Endothelial cell of umbilical vein (primary cell): ENCODE measurements at regions not wholly inside any gene's neighbourhood (a gene's known extent, or its start where the extent isn't known, plus 50 kb on each side); places are given as distances from the start of the nearest gene placed in this dataset.

Experiments used
- BruUV-seq: library from RNA; stranded (reverse); fragments of 400-500 nt; replicated peaks from 2 replicates; lab custom pipeline; 2021; lab: Mats Ljungman, UMichigan
- CTCF ChIA-PET: fragments of 300-600, 350-600 bp; sonication (Branson Sonifier 250); formaldehyde crosslinking; loops from one replicate; lab custom pipeline; 2021; ENCODE audit warnings: antibody characterized with exemption, inconsistent platforms; lab: Charles Lee
- POLR2A ChIA-PET: fragments of 300-600, 350-600 bp; sonication (Branson Sonifier 250); formaldehyde crosslinking; loops from one replicate; lab custom pipeline; 2021; ENCODE audit warnings: antibody characterized with exemption, inconsistent platforms; lab: Charles Lee
- DNase-seq: peaks from one replicate; pipeline ENCODE4 v3.0.0-alpha.2; 2011; ENCODE audit warnings: low read depth, low spot score
- FAIRE-seq: peaks from 2 replicates; lab custom pipeline; 2011; peaks lifted over from hg19 to GRCh38; lab: Jason Lieb, UNC
- H2AFZ ChIP-seq: 2 replicates; pipeline ENCODE4 v1.6.0; 2012; ENCODE audit warnings: low read depth, low read length, control low read depth, inconsistent platforms
- H3K27ac ChIP-seq: 2 replicates; pipeline ENCODE4 v1.5.1; 2011; ENCODE audit warnings: low read depth, mild to moderate bottlenecking, control low read depth, low read length, moderate library complexity; ENCODE audit not compliant: insufficient read depth
- H3K27me3 ChIP-seq, 2 experiments: 2 replicates each; pipeline versions ENCODE4 v1.6.0 to v1.6.1; 2011; ENCODE audit warnings: low read length in 2 of 2, mixed read lengths in 1 of 2; ENCODE audit not compliant: control insufficient read depth in 2 of 2, insufficient read depth in 2 of 2
- H3K36me3 ChIP-seq, 2 experiments: 2 replicates in 1 of 2; 3 replicates in 1 of 2; pipeline ENCODE4 v1.5.1; 2011; ENCODE audit warnings: low read length in 2 of 2, mild to moderate bottlenecking in 1 of 2, moderate library complexity in 1 of 2; ENCODE audit not compliant: control insufficient read depth in 2 of 2, insufficient read depth in 2 of 2; ENCODE audit errors: extremely low read depth in 1 of 2
- H3K4me1 ChIP-seq: 3 replicates; pipeline ENCODE4 v1.5.1; 2011; ENCODE audit warnings: mild to moderate bottlenecking, low read length; ENCODE audit not compliant: control insufficient read depth, insufficient read depth; ENCODE audit errors: extremely low read depth
- H3K4me2 ChIP-seq: 2 replicates; pipeline ENCODE4 v1.6.1; 2011; ENCODE audit warnings: low read length, control low read depth, mixed read lengths; ENCODE audit not compliant: insufficient read depth
- H3K4me3 ChIP-seq, 3 experiments: fragments of 200-600 bp in 1 of 3; sonication (generic), shearing (Covaris generic) in 1 of 3; replicated peaks in 1 of 3; 2 replicates each; pipeline ENCODE4 v1.5.1; 2011 to 2016; ENCODE audit warnings: control low read depth in 3 of 3, low read length in 3 of 3, mild to moderate bottlenecking in 2 of 3, inconsistent platforms in 1 of 3, low read depth in 1 of 3, moderate library complexity in 1 of 3; ENCODE audit not compliant: insufficient read depth in 1 of 3
- H3K79me2 ChIP-seq: 2 replicates; pipeline ENCODE4 v1.6.0; 2012; ENCODE audit warnings: low read length, inconsistent platforms; ENCODE audit not compliant: control insufficient read depth, insufficient read depth
- H3K9ac ChIP-seq: replicated peaks from 2 replicates; pipeline ENCODE3; 2011; ENCODE audit warnings: low read length, control low read depth; ENCODE audit not compliant: insufficient read depth; ENCODE audit errors: extremely low read depth
- H3K9me1 ChIP-seq: replicated peaks from 3 replicates; pipeline ENCODE4 v1.6.0; 2011; ENCODE audit warnings: mild to moderate bottlenecking, low read length; ENCODE audit not compliant: control insufficient read depth, insufficient read depth; ENCODE audit errors: extremely low read depth
- H3K9me3 ChIP-seq: replicated peaks from 2 replicates; pipeline ENCODE4 v1.5.1; 2012; ENCODE audit warnings: low read length, inconsistent platforms; ENCODE audit not compliant: control insufficient read depth, insufficient read depth
- H4K20me1 ChIP-seq: replicated peaks from 2 replicates; pipeline ENCODE3; 2011; ENCODE audit warnings: mild to moderate bottlenecking, low read length; ENCODE audit not compliant: control insufficient read depth, insufficient read depth; ENCODE audit errors: extremely low read depth
- CTCF ChIP-seq, 2 donors: IDR thresholded peaks; 1 replicate in 1 of 2; 2 replicates in 1 of 2; pipeline ENCODE4 v1.5.1; 2011; ENCODE audit warnings: low read length in 2 of 2, mild to moderate bottlenecking in 2 of 2, moderate library complexity in 2 of 2, control low read depth in 1 of 2, inconsistent platforms in 1 of 2, low read depth in 1 of 2; ENCODE audit not compliant: insufficient read depth in 1 of 2; ENCODE audit errors: extremely low read depth in 1 of 2
- EZH2 ChIP-seq: IDR thresholded peaks from 2 replicates; pipeline ENCODE4 v1.6.1; 2012; ENCODE audit warnings: borderline replicate concordance, low read depth, mild to moderate bottlenecking, moderate library complexity, low read length, inconsistent platforms; ENCODE audit not compliant: severe bottlenecking
- FOS ChIP-seq: IDR thresholded peaks from 2 replicates; pipeline ENCODE4 v1.6.1; 2011; ENCODE audit warnings: mild to moderate bottlenecking, low read length, moderate library complexity, borderline replicate concordance; ENCODE audit not compliant: insufficient read depth
- GATA2 ChIP-seq: IDR thresholded peaks from 2 replicates; pipeline ENCODE4 v1.7.0; 2011; ENCODE audit warnings: low read depth, mild to moderate bottlenecking, moderate library complexity, mixed read lengths, low read length; ENCODE audit not compliant: insufficient read length, insufficient read depth
- JUN ChIP-seq: IDR thresholded peaks from 2 replicates; pipeline ENCODE4 v1.6.1; 2011; ENCODE audit warnings: borderline replicate concordance, low read depth; ENCODE audit not compliant: insufficient read length, insufficient read depth
- MAX ChIP-seq: IDR thresholded peaks from 2 replicates; pipeline ENCODE4 v1.6.1; 2011; ENCODE audit not compliant: insufficient read depth, insufficient read length
- MYC ChIP-seq: IDR thresholded peaks from one replicate; pipeline ENCODE4 v1.6.1; 2011; ENCODE audit warnings: mild to moderate bottlenecking, low read depth, low read length
- POLR2A ChIP-seq: IDR thresholded peaks from 2 replicates; pipeline ENCODE4 v1.6.1; 2012; ENCODE audit warnings: low read depth, mild to moderate bottlenecking, control low read depth, low read length
- POLR2AphosphoS5 ChIP-seq: IDR thresholded peaks from 2 replicates; pipeline ENCODE4 v1.6.1; 2012; ENCODE audit warnings: low read depth, mild to moderate bottlenecking, control low read depth, low read length, moderate library complexity; ENCODE audit not compliant: insufficient read depth
- dilution Hi-C: fragments of 300-500 bp; cut with MboI; formaldehyde crosslinking; loops from one replicate; pipeline ENCODE4 v1.15.0; 2019; ENCODE audit warnings: low sequenced_read_pairs; ENCODE audit not compliant: extremely low pct_ligation_motif_present
- intact Hi-C: fragments of 100-400 bp; cut with micrococcal nuclease; formaldehyde crosslinking; loops from one replicate; pipeline ENCODE4 v1.10.0; 2022

GRCh38 chr11:116172851-116173250, 599.9 kb downstream of the BUD13 start:
- ChIA-PET POLR2A (no interaction called here), CTCF (no interaction called here)
- Histone ChIP-seq H3K4me2 (no peak overlapping the region), H3K27me3 (no peaks in the 10 kb centered on the region), H4K20me1 (no peaks in the 10 kb centered on the region), H3K9ac (no peak overlapping the region), H3K4me1 (no peaks in the 10 kb centered on the region), H3K36me3 (no peaks in the 10 kb centered on the region), H3K4me3 (no peak overlapping the region), H2AFZ (no peak overlapping the region), H3K9me3 (no peaks in the 10 kb centered on the region), H3K27ac (no peak overlapping the region), H3K9me1 (no peaks in the 10 kb centered on the region), H3K79me2 (no peaks in the 10 kb centered on the region)
- no peak for FAIRE-seq
- TF ChIP-seq CTCF (IDR thresholded peaks at IDR 0.05; ENCODE audit: extremely low read depth in 1 of 2, insufficient read depth in 1 of 2, low read depth in 1 of 2, low read length in 2 of 2) (no peak), POLR2A (no peak)
- DNase-seq, result no peak
- intact Hi-C loops (no loop called here), dilution Hi-C loops (no loop called here)
- no TSS peak for BruUV-seq

GRCh38 chr11:116172156-116172555, 600.6 kb downstream of the BUD13 start:
- no TSS peak for BruUV-seq
- Histone ChIP-seq H3K4me3 (no peak overlapping the region), H3K27ac (no peak overlapping the region), H3K79me2 (no peaks in the 10 kb centered on the region), H3K4me1 (no peaks in the 10 kb centered on the region), H3K9ac (no peak overlapping the region), H2AFZ (no peak overlapping the region), H3K27me3 (no peaks in the 10 kb centered on the region), H3K9me1 (no peaks in the 10 kb centered on the region), H4K20me1 (no peaks in the 10 kb centered on the region), H3K4me2 (no peak overlapping the region), H3K36me3 (no peaks in the 10 kb centered on the region), H3K9me3 (no peaks in the 10 kb centered on the region)
- dilution Hi-C loops, result no loop called here
- CTCF ChIA-PET, result interaction anchor here (0.6 kb wide), 1 partner anchor 10 kb away, joined by 3 read pairs; no protein-coding TSS in a partner anchor
- TF ChIP-seq POLR2A (no peak), CTCF (IDR thresholded peaks at IDR 0.05; ENCODE audit: extremely low read depth in 1 of 2, insufficient read depth in 1 of 2, low read depth in 1 of 2, low read length in 2 of 2) (no peak), JUN (no peak), MAX (no peak), MYC (no peak), FOS (no peak), EZH2 (no peak), GATA2 (no peak), POLR2AphosphoS5 (no peak)
- FAIRE-seq, result no peak
- intact Hi-C loops, result no loop called here
- no peak for DNase-seq
- POLR2A ChIA-PET, result no interaction called here
